NCI-H146 treated with DMSO at 0.1 percent for 48 hours (cell line): ENCODE measurements at regions not wholly inside any gene's neighbourhood (a gene's known extent, or its start where the extent isn't known, plus 50 kb on each side); places are given as distances from the start of the nearest gene placed in this dataset.

Experiments used
- DNase-seq: peaks from one replicate; lab custom pipeline; 2025; ENCODE audit not compliant: unreplicated experiment; lab: John Stamatoyannopoulos, UW

DNA sequence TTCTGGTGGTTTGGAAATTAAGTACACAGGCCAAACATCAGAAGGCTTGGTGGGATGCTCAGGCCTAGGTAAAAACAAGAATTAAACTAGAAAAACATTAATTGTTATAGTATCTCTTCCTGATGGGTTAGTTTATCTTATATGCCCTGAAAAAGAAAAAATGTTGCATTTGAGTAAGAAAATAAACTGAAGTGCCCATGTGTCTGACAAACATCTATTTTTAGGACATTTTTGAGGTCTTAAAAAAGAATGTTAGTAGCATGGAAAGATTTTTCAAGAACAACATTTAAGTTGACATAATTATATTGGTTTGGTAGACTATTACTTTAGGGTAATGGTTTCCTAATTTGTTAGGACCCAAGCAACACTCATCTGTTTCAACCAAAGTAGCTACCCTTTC, 140.1 kb upstream of the RND3 start:
- no peak for DNase-seq

DNA sequence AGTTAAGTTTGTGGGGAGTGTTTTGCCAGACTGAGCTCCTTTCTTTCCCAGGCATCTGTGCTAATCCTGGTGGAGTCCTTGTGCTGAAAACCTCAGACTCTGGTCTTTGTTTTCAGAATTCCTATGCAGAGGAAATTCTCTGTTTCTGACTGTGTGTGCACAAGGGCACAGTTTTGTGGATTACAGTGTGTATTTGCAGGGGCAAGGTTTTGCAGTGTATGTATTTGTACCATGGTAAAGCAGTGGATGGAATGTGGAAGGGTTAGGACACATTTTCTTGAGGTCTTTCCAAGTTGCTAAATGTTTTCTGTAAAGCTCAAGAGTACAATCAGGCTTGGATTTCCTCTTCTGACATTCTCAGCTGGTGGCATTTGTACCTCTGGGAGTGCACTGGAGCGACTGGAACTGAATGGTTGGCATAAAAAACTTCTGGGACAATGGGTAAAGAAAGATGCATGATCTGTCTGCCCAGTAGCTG, 139.5 kb upstream of the RND3 start:
- no peak for DNase-seq

DNA sequence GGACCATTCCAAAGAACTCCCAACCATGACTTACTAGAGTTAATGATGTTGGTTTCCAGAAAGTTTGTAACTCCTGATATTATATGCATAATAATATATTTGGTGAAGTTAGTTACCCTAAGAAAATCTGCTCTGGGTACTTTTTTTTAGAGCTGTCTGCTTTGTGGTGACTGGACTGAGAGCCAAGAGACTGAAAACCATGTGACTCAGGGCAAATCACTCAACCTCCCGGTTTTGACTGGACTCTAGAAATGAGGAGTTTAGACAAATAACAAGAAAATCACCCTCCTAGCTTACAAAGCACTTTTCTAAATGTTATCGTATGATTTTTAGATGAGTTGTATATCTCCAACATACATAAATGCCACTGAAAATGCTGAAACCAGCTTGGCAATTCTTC, 138.3 kb upstream of the RND3 start:
- no peak for DNase-seq

DNA sequence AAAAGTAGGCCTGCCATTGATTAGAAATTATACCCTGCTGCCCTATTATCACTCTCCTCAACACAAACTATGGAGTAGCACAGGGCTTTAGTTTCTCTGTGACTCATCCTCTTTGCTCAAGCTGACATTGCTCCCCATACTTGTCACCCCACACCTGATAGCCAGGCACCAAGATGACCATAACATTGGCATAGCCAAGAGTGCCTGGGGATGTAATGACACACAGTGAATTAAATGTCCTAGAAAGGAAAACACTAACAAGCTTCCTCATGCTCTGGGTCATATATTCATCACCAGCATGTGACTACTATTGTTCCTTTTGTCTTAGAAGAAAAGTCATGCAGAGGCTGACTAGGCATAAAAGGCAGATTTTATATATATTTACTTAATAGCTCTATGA, 137.8 kb upstream of the RND3 start:
- DNase-seq = no peak

DNA sequence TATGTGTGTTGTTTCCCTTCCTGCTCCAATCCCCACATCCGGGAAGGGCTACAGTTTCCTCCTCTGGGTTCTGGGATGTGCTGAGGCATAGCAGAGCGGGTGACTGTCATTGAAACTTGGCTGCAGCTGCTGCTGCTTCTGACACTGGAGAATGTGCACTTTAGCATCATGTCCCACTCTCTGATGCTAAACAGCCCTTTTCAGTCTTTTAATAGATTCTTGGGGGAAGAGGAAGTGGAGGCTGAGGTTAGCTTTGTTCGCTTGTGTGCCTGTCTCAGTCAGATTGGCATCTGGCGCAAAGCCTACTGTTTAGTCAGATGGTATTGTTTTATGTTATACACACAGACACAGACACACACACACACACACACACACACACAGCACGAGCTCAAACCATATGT, 136.5 kb upstream of the RND3 start:
- DNase-seq = no peak

DNA sequence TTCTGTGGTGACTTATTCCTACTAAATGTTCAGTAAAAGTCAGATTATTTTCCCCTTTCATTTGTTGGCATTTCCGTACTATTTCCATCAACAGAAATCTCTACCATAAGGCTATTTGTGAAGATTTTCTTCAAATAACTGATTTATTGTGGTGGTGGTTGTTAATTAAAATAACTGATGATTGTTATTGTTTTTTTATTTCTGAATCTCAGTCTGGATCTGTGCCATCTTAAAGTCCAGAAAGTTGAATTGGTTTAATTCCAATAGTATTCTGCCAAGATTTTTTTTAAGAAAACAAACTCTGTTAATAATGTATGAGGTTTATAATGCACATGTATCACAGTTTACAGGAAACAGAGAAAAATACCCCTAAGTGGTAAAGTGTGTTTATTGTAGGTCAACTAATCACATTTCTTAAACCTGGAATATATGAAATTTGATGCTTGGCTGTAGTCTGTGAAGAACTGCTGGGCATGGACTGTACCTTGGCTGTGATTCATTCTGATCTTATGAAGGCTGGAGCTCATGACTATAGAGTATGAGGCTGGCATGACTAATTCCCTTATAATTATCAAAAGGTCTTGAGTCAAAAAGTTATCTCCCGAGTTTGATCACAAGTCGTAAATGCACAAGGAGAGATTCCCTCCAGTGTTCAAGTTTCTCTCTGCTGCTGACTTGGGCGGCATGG, 134.2 kb upstream of the RND3 start:
- no peak for DNase-seq

DNA sequence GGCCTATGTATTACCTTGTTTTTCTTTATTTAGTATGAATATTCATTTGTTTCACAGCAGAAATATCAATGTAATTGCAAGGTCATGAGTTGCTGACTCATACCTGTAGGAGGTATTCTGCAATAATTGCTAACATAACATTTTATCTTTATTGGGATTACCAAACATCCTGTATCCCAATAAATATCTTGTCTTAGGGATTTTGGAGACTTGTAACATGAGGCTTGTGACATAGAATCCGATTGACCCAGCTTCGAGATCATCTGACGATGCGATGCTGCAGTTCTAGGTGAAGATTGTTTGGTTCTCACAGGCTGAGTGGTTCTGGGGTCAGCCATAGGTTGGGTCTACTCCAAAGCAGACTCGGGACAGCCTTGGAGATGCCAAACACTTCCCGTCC, 133.4 kb upstream of the RND3 start:
- DNase-seq = no peak

DNA sequence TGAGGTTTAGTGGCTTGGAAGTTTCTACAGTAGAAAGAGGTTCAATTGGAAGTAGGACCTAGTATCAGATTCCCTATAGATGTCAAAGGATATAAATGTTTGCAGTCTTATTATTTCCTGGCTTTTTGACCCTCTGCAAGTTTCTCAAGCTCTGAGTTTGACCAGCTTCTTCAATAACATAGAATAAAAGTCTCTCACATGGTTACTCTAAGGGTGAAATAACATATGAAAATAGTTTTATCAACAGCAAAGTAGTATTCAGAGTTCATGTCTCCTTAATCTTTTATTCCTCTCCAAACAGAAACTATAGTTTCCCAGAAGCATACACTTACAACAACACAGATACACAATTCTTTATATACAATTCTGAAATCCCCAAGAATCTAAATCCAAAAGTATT, 132.9 kb upstream of the RND3 start:
- DNase-seq = no peak

DNA sequence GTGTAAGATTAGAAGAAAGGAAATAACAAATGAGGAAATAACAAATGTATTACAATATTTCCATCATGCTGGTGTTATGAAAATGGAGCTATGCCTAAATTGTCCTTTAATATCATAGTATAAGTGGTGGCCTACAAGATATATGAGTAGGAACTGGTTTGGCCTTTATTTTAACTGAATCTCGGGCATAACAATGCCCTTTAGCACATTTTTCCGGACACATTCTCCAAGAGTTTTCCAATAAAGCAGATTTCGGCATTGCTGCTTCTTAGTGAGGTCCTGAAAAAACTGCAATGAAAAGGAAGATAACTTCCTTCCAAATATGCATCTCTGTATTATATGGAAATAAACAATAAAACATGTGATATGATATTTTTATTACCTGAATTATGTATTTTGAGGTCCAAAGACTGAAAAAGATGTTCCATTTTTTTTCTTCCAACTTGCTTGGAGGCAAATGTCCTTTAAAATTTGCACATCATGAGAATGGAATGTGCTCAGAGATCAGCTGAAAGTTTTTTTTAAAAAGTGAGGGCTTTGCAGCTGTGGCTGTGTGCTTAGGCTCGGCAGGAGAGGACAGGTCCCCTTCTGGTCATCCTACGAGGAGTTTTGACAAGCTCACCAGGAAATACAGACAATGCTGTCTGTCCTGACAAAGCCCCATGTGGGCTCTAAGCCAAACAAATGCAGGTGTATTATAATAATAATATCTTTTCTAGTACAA, 132.3 kb upstream of the RND3 start:
- no peak for DNase-seq

DNA sequence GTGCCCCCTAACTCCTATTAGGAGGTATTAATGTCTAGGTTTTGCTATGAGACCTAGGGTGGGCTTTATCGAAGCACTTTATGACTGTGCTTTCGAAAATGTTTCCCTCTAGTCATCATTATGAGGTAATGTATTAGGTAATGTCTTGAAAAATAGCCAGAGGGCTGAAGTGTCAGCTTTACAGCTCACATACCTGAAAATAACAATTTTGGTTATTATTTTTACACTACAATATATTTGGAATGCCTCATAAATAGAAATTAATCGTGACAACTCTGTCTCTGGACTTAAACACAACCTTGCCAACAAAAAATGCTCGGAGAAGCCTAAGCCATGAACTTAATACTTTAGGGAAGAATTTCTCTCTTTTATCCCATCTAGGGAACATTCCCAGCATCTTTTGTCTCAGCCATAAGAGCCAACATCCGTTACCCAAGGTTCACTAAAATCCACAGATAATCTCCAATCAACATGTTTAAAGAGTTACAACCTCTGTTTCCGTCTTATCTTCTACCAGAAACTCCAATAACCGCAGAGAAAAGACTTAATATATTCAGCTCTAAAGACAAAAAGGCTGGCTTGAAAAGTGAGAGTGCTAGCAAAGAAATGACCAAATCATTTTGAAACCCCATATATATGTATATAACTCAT, 130.9 kb upstream of the RND3 start:
- no peak for DNase-seq

DNA sequence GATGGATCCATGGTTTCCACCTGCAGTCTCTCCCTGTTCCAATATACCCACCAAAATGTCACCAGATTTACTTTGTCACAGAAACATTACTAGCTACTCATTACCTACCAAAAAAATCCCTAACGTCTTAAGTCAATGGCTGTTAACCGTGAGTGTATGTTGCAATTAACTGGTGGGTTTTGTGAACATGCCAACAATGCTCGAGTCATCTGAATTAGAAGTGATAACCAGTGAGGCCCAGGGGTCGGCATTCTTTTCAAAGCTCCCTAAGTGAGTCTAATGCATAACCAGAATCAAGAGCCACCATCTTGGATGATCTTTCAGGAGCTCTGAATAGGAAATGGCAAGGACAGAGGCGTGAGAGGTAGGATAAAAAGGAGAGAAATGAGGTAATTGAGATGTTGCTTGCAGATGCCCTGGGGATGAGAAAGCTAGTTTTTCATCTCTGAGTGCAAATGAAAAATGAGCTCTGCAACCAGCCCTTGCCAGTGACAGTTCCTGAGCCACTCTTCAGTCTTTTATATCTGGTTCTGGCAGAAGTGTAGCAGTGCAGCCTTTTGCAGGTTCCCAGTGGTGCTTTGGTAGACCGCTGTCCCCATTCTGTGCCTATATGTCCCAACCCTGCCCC, 130.0 kb upstream of the RND3 start:
- no peak for DNase-seq

DNA sequence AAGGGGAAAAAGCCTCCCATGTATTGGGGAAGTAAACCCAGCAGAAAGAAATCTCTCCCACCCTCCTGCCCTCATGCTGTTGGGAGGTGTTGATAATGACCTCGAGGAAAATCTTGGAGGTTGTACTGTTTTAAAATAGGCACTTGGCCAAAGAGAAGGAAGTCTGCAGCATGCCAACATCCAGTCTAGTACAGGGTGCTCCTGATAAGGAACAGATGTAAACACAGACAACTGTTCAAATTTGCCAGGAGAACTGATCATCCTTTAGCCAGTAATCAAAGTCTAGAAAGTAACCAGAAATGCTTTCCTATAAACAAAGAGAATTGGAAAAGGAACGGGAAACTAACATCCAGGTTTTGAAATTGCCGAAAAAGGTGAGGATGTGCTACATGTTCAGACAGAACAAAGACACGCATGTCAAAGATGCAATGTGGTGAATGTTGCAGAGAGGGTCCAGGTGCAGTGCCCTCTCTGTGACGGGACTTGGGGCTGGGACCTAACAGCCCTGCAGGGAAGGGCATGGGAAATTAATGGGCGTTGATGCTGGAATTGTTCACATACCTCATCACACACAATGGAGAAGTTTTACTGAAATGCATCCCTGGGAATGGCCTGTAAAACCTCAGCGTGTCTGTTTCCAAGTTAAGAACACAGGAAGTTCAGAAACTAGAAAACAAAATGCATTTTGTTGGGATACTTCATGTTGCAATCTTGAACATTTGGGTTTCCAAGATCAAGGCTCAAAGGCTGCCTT, 125.7 kb upstream of the RND3 start:
- DNase-seq = no peak

DNA sequence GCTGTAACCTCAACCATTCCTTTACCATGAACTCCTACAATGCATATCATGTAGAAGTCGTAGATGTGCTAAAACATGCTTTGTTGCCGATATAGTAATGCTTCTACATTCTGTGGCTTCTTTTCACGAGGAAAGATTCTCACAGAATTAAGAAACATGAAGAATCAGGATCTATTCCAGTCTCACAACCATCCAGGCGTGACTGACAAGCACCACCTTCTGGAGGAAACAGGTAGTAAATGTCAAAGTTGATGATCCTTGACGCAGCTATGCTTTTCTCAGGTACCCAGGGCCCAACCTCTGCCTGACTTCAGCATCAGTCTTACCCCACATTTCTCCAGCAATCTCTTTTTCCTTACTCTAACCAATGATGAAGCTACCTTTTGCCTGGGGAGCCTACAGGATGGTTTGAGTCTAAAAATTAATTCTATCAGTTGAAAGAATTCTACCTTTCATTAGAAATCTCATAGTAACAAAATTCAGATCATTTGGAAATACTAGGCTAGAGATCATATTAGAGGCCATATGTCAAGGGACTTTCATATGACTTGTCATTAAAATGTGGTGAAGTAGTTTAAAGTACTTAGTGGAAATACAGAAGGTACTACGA, 123.3 kb upstream of the RND3 start:
- DNase-seq = no peak

DNA sequence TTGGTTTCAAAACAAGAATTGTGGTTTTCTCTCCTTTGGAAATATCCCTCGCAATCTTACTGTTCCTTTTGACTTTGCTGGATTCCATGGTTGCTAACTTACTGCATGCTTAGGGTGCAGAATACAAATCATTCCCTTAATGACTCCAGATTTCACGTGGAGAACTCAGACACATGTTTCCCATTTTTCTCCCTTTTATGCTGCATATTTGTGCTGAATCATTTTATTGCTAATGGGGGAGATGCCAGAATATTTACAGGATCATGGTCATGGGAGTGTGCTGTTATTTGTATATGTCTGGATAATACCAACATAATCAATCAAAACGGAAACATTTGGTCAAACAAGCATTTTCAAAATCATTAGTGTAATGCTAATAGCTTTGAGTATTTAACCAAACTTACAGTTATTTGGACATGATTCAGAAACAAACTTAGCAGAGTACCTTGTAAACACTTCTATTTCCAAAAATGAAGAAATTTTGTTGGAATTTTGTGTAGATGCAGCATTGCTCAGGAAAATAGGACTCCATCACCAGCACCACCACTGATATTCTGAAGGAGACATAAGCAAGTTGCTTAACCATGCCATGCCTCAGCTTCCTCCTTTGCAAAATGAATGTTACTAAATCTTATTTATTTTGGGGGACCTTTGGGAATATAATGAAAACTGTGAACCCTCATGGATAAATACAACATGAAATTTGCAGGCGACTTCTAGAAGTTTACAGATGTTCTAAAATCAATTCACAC, 122.5 kb upstream of the RND3 start:
- no peak for DNase-seq

DNA sequence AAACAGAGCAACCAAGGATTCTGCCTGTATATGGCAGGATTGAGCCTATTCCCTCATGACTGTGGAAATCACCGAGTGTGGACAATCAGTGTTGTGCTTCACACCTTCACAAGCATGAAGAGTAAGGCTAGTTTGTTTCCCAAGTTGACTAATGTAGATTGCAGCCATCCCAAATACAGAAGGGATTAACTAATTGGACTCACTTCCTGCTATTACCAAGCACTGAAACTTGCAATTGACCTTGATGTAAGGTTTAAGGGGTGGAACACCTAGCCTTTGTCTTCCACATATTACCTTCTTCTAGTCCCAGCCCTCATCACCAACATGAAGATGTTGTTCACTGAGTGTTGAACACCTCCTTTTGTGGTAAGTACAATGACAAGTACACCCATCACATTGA, 120.9 kb upstream of the RND3 start:
- DNase-seq = no peak

DNA sequence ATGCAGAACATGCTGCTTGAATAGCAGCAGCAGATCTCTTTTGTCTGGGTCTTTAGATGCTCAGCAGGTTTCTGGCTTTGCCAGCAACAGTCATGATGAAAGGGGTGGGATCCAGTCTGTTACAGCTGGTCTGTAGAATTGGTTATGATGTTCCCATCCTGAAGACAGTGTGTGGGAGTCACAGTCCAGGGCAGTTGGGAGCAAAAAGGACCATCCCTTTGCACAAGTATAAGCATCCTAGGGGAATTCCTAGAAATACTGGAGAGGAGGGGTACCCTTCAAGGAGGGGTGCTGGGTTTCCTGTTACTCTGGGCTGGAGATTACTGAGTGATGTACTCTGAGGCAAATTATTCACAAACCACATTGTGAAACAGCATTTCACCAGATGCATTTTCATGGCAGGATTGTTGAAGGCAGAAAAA, 119.9 kb upstream of the RND3 start:
- peak; percentile 23 for DNase-seq

DNA sequence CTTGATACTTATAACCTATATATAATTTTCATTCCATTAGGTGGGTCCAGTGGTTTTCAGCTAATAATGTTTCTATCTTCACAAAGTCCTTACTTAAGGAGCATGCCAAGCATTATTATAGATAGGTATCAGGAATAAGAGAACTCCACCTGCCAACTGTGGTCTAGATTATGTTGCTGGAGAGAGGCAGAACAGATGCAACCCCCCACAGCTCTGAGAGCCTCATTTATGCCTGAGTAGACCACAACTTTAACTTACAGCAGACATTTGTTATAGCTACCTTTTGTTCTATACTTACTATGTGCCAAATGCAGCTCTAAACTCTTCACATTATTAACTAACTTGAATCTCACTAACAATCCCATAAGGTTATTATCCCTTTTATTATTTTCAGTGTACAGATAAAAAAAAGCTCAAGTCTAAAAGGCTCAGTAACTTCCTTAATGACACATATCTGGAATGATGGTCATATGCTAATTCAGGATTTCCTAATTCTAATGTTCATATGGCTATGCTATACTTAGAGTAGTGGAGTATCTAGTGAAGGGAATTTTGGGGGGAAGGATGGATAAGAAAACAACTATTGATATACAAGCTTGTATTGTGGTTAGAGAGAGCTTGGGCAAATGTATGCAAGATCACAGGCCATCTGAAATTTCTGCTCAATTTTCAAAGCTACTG, 119.1 kb upstream of the RND3 start:
- no peak for DNase-seq

DNA sequence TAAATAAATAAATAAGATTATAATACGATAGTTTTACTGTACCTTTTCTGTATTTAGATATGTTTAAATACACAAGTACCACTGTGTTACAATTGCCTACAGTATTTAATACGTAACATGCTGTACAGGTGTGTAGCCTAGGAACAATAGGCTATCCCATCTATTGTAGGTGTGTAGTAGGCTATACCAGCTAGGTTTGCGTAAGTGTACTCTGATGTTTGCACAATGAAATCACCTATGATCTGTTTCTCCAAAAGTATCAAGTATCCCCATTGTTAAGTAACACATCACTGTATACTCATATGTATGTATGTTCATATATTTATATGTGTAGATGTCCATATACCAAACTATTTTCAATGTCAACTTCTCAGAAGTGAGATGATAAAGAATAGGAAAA, 118.2 kb upstream of the RND3 start:
- DNase-seq = no peak

DNA sequence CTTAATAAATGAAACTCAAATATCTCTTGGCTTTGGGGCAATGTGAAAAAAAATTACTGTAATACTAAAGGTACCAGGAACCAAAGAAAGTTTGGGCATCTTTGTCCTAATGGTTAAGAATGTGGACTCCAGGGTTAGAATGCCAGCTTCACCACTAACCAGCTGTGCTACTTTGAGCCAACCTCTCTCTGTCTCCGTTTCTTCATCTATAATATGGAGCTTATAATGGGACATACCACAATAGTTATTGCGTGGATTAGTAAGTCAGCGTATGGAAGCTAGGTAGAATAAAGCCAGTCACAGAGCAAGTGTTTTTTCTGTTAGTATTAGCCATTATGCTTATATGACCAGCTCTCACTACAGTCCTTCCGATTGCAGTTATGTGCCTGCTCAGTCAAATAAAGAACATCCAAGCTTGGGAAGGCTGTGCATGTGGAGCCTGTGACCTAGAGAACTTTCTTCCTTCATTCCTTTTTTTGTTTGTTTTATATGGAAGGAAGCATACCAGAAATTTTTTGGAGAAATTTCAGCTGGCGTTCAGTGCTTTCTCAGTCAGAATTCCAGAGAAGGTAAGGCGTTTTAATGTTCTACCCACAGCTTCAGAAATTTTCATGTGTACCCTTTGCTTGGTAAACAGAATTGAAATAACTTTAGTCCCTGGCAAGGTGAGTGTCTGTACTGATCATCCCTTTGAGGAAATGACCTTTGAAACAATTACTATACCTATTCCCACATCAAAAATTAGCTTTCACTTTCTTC, 114.0 kb upstream of the RND3 start:
- DNase-seq = no peak
